ENCODE measurements at regions not wholly inside any gene's neighbourhood (a gene's known extent, or its start where the extent isn't known, plus 50 kb on each side); places are given as distances from the start of the nearest gene placed in this dataset.

DNA sequence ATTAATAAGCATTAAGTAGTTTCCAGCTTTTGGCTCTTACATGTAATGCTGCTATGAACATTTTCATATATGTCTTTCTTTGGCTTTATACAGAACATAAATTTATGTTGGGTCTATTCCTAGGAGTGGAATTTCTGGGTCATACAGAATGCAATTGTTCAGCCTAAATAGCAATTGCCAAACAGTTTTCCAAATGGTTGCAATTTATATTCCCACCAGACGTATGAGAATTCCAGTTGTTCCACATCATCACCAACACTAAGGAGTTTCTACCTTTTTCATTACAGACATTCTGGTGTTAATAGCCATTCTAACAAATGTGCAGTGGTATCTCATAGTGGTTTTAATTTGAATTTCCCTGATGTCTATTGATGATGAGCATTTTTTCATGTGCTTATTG, 160.1 kb upstream of the TMC3 start:
- DNase-seq (ENCODE audit: low read depth), result no peak

DNA sequence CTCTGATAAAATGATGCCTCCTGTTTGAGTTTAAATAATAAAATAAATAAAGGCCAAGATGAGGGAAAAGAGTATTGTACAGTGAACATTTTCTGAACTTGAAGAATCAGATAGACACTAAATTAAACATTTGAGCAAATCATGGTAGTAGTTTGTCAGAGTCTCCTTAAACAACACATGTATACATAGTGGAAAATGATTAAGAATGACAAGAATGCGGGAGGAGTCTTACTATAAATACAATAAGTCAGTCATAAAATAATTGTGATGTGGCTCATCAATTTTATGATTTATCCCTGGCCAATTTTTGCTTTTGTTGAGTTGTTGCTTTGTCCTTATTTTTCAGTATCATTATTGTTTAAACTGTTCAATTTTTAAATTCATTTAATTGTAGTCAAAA, 158.0 kb upstream of the TMC3 start:
- no peak for DNase-seq (ENCODE audit: low read depth)

DNA sequence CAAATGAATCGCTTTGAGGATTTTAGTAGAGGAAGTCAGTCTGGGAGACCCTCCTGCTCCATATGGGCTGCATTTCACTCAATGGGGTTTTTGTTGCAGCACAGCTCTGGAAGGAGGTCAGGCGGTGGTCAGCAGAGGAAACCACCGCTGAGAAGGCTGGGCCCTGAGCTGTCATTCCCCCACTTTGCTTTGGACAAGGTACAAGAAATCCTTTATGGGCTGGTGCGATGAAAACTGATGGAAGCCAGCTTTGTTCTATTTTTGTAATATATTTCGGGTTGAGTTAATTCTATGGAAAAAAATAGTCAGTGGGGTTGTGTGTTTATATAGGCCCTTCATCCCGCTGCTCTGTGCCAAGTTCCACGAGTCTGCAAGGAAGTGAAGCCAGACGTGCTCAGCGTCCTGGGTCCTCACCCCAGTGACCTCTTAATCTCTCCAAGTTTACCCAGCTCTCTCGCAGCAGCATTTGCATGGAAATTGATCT, 157.1 kb upstream of the TMC3 start:
- no peak for DNase-seq (ENCODE audit: low read depth)

DNA sequence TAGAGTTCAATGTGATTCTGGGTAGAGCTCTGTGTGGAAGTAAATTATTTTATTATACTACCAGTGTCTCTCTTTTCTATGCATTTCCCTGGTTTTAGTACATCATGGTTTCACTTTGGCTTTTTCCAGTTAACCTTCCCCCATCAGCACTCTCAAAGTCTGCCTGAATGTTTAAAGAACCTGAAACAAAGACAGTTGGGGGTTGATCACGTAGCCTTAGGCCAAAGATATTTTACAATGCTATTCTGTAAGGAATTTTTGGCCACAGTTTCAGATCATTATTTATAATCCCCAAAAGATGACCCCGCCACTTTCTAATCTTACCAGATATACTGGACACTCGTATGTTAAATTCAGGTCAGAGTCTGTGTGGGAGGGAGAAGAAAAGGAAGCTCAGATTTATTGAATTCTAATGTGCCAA, 156.3 kb upstream of the TMC3 start:
- no peak for DNase-seq (ENCODE audit: low read depth)

DNA sequence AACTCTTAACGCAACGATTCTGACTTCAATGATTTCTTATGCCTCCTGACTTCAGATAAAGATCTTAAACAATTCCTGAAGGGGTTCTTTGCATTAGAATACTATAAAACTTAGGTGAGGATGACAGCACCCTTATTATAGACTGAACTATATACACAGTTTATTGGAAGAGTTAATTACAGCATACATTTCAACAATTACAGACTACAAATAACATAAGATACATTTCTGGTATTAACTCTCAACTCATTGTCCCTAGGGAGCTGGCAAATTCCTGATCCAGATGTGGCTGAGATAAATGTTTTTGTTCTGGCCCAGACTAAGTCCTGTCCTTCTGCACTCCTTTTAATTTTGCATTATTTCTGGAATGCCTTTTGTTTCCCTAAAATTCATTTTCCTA, 155.5 kb upstream of the TMC3 start:
- peak; percentile 2 for DNase-seq (ENCODE audit: low read depth)

DNA sequence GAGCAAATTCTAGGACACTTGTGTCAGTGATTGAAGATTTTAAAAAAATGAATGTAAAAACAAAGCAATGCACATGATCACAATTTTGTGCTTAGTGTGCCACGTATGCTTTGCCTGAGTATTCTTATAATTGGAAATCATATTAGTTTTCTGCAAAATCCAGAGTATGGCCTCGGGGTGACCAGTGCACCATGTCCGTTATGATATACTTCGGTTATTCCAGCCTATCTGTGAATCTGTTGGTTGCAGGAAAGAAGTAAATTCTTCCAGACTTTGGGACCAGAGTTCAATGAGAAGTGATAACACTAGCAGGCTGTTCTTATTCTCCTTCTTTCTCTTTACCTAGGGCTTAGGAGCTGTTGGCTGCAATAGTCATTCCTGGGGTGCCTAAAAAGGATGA, 152.0 kb upstream of the TMC3 start:
- no peak for DNase-seq (ENCODE audit: low read depth)

DNA sequence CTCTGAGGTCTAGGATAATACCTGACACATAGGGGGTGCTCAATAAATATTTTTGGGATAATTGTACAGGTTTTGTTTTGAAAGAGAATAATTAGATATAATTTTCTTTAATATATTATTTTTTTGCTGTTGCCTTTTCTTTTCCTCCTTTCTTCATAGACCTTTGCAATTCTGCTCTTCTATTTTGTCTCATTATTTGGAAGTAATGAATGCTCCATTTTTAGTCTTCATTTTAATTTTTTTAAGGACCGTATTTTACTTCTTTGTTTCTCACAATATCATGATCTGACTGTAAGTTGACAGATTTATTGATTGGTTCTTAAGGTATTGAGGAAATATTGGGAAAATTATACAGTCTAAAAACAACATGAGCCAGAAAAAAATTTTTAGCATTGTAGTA, 150.5 kb upstream of the TMC3 start:
- no peak for DNase-seq (ENCODE audit: low read depth)

DNA sequence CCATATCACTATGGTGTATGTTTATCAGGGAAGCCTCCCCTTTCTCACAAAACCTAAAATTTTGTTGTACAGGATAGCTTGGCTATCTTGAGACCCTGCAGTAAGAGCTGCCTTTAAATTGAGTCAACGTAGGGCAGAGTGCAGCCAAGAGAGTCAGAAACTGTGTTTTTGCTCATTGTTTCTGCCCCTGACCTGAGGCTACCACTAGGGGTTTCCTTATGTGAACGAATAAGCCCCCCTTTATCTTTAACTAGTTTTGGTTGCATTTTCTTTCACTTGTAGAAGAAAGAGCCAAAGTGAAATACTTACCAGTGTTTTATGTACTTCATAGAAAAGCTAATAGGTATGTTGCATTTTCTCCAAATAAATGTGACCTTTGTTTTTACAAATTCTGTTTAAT, 149.9 kb upstream of the TMC3 start:
- DNase-seq (ENCODE audit: low read depth), result no peak

DNA sequence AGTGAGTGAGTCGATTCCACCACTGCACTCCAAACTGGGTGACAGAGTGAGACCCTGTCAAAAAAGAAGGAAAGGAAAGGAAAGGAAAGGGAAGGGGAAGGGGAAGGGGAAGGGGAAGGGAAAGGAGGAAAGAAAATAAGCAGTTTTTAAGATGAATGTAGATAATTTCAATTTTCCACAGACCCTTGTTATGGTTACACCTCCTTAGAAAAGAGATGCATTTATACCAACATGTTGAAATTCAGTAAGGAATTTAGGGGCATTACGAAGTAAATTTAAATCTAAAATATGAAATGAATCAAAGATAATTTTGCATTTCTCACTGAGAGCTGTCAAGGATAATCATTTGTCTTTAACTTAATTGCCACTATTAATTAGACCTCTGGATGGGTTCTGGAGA, 146.5 kb upstream of the TMC3 start:
- DNase-seq (ENCODE audit: low read depth), result no peak

DNA sequence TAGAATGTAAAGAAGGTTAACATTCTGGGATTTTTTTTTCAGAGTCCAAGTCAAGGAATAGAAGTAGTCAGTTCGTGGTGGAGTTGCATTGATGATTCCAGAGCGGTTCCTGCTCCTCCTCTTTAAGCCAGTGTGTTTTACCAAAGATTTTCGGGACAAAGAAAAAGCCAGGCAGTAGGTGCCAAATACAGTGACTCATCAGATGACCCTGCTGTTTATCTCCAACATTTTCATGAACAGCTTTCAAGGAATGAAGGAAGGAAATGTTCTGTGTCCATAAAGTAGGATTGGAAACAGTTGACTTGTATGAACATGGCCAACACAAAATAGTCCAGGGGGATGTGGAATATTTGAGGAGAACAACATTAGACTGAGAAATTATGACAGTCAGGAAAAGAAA, 142.4 kb upstream of the TMC3 start:
- DNase-seq (ENCODE audit: low read depth), result peak; percentile 30

DNA sequence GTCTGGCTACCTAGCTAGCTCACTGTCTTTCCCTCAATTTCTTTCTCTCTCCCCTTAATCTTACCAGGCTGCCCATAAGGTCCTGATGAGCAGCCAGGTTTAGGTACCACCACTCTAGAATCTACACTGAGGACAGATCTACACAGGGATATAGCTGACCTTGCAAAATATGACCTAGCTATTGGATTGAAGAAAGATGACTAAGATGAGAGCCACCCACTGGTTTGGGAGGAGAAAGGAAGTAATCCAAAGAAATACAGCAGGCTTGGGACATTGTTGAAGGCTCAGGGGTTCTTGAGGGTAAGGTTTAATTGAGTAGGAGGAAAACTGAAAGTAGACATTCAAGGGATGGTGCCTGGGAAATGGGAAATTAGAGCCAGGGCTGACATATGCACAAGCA, 142.0 kb upstream of the TMC3 start:
- DNase-seq (ENCODE audit: low read depth), result no peak

DNA sequence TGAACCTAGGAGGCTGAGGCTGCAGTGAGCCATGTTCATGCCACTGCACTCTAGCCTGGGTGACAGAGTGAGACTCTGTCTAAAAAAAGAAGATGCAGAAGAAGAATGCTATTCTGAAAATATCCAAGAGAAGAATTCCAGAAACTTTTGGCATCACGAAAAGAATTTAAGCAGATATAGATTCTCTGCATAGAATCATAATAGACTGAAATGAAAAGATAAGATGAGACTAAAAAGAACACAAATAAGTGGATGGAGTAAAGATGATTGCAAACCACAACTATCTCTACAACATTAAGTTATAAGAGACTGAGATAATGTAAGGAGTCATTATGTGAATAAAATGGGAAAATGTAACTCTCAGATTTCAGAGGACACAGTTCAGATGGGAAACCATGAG, 140.7 kb upstream of the TMC3 start:
- DNase-seq (ENCODE audit: low read depth), result no peak

DNA sequence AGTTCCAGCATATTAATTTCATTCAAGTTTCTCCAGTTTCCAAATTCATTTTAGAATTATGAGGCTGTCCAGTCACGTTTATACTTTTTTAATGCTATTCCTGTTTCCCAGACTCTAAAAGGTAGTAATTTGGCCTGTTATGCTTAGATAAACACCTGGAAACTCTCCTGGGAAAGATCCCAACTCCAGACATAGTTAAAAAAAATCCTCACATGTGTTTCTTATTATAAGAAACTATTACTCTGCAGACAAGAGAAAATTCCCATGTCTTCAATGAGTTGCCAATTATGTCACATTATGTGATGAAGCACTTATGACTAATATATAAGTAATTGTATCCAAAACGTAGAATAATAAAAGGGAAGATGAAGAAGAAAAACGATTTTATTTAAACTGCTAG, 137.1 kb upstream of the TMC3 start:
- no peak for DNase-seq (ENCODE audit: low read depth)

DNA sequence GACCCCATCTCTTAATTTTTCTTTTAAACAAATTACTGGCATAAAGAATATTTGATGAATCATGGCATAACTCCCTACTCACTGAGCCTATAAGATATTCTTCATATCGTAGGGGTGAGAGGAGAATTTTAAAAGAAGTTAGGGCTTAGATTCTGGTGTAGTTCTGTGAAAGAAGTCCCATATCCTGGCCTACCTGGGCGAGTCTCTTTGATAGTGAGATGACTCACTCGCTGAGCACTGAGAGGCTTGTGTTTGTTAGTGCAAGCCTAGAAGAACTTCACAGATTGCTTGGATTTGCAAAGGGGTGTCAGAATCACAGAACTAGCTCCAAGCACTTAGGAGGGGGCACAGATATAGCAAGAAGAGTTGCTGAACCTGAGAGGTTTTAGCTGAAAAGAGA, 133.8 kb upstream of the TMC3 start:
- no peak for DNase-seq (ENCODE audit: low read depth)

DNA sequence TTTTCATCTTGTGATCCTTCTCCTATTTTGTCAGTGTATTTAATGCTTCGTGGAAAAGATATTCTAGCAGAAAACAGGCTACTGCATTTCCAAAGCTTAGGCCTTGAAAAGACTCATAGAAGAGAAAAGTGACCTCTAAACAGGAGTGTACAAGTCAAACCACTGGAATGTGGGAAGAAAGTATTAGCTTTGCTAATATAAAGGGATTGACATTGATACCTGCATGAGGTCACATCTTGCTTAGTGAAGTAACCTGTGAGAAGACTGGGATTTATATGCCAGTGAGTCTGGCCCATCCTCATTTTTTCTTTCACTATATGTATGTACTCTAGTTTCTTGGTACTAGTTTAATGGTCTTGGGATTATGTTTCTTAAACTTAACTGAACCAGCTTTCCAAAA, 132.9 kb upstream of the TMC3 start:
- DNase-seq (ENCODE audit: low read depth), result no peak

DNA sequence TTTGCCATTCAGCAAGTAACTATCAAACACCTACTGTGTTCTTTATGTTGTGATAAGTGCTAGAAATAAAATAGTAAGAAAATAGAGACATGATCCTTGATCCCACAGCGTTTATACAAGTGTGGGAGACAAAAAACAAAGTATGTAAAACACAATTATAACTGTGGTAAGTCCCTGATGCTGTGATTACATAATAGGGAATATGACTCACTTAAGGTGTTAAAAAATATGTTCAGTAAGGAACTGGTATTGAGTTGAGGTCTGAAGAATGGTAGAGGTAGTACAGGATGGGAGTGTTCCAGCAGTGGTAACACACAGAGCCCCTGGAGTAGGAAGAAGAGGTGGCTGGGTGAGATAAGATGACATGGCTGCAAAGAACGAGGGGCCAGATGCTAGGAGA, 132.1 kb upstream of the TMC3 start:
- no peak for DNase-seq (ENCODE audit: low read depth)

DNA sequence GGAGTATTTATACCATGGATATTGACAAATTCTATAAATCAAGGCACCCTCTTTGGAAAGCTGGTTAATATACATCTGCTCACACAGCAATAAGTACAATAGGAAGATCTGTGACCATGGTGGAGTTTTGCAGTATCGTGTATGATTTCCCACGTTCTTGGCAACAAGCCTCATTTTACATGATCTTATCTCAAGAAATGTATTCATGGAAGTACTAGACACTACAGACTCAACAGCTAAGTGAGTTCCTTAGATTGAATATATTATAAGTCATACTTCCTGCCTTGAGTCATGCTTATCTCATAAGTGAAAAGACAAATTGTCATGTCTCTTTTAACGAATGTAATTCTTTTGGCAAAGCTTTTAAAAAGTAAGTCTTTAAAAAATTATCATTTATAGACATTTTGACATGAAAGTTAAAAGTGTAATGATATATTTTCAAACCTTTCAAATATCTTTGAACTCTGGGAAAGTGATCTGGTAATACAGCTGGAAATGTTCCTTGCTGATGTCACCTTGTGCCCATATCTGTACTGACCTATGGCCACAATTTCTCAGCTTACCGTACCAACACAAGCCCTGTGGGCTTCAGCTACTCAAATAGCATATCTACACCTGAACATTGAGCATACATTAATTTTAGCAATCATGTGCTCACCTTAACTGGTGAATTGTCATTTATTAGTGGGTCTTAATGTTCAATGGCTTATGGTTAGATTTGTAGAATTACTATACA, 130.3 kb upstream of the TMC3 start:
- DNase-seq (ENCODE audit: low read depth), result no peak

DNA sequence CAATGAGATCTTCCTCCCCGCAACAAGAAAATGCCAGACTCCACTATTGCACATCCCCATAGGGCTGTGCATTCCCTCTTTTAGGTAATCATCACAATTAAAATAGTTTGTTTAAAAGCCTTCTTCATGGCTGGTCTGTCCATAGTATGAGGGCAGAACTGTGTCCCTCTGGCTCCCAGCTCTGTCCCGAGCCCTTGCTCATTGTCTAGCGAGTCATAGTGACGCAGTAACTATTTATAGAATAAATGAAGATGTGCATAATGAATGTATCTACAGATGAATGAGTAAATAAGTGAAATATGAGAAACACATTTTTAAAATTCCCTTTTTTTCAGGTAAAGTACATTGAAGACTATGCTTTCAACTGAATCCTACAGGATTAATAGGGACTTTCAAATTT, 128.4 kb upstream of the TMC3 start:
- DNase-seq (ENCODE audit: low read depth), result no peak

DNA sequence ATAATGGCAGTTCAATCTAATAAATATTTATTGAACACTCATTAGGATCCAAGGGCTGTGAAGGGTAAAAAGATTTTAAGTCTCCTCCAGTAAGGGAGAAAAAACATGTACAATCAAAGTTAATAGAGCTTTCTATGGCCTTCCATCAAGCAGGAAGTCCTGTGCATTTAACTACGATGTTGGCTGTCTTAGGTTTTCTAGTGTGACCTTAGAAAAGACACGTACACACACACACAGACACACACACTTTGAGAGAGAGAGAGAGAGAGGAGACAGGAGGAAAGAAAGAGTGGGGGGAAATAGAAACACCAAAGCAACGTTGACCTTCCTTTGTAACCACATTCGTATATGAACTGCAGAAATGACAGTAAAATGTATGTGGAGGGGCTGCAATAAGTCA, 126.1 kb upstream of the TMC3 start:
- DNase-seq (ENCODE audit: low read depth), result no peak

DNA sequence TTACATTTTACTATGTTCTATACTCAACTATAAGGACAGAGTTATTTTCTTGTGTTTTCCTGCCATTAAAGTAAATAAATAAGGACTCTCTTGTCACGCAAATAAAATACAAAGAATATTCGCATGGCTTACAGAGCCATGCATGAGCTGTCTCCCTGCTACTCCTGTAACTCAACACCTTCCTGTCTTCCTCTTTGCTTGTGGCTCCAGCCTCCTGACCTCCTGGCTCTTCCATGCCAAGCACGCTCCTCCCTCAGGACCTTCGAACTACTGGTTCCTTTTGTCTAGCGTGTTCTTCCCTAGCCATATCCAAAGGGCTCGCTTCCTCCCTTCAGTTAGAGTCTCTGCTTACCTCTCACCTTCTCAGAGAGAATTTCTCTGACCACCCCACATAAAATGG, 124.3 kb upstream of the TMC3 start:
- DNase-seq (ENCODE audit: low read depth), result no peak

DNA sequence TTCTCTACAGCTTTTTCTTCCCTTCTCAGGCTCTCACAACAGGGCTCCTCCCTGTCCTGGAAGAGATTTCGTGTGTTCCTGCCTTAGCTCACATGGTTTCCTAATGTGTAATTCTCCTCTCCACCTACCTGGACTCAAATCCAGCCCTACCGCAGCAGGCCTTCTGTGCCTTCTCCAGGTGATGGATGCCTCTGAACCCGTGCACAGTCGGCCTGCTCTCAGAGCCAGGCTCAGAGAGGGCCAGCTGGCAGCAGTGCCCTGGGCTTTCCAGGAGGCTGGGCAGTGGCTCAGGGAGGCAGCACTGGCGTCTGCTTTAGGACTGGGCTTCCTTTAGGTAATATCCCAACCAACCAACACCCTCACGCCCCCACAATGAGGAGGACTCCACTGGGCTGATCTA, 123.2 kb upstream of the TMC3 start:
- no peak for DNase-seq (ENCODE audit: low read depth)

DNA sequence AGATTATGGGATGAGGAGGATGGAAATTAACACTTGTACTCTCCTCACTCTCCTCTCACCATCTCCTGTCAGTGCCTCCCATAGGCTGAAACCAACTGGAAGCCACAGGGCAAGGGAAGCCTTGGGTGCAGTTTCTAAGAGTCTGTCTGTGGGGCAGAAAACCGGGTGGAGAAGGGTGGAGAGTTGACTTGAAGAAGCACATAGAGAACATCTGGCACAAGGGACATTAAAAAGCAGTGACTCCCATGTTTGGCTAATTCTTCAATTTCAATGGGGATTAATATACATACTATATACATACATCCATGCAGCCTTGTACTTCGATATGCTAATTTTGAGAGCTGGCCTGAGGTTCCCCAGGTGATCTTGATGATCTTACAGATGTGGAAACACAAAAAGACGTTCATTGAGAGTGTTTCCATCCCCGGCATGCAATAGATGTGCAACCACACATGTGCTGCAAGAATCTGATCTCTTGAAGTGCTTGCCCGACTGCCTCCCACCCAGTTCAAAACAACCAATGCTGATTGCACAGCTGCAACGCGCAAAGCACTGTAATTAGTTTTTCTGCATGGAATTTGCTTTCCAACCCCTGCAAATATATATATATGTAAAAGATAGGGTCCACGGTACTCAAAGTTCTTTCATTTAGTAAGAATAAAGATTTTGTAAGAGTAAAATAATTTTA, 121.9 kb upstream of the TMC3 start:
- no peak for DNase-seq (ENCODE audit: low read depth)

DNA sequence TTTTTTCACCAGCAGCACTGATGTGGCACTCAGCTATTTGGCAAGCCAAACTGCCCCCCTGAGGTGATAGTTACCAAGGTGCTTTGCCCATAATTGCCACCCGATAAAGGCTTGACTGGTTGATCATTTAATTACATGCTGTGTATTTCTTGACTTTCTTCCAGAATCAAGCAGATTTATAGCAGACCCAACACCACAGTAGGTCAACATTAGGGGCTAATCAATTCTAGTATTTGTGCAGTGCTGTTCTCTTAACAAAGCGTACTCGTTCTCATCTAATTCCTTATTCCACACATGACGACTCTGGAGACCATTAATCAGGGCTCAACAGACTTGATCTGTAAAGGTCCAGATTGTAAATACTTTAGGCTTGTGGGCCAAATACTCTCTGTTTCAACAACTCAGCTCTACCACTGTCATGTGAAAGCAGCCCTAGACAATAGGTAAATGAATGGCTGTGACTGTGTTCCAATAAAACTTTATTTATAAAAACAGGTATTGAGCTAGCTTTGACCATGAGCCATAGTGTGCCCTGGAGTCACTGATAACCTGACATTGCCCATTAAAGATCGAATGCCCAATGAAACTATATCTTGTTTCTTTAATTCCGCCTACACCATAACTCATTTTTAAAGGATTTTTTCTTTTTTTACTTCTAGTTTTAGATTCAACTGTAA, 119.1 kb upstream of the TMC3 start:
- no peak for DNase-seq (ENCODE audit: low read depth)
